NB4 (cell line): ENCODE measurements at regions not wholly inside any gene's neighbourhood (a gene's known extent, or its start where the extent isn't known, plus 50 kb on each side); places are given as distances from the start of the nearest gene placed in this dataset.

Source experiments
- CTCF ChIP-seq: IDR thresholded peaks from one replicate; pipeline ENCODE4 v1.5.1; 2012; ENCODE audit warnings: low read depth, low read length
- MAX ChIP-seq: IDR thresholded peaks from 2 replicates; pipeline ENCODE4 v1.6.1; 2011; ENCODE audit warnings: low read depth, low read length
- MYC ChIP-seq: IDR thresholded peaks from 2 replicates; pipeline ENCODE4 v1.6.1; 2011; ENCODE audit warnings: low read depth, low read length
- POLR2A ChIP-seq: IDR thresholded peaks from 2 replicates; pipeline ENCODE4 v1.6.1; 2011; ENCODE audit warnings: mild to moderate bottlenecking; ENCODE audit not compliant: insufficient read length; ENCODE audit errors: extremely low read depth

GRCh38 chr9:11743356-11743755 lies 949.8 kb upstream of the TYRP1 start:
- TF ChIP-seq CTCF (no peak), POLR2A (no peak), MAX (no peak), MYC (no peak)
